H1 (cell line): ENCODE measurements at regions not wholly inside any gene's neighbourhood (a gene's known extent, or its start where the extent isn't known, plus 50 kb on each side); places are given as distances from the start of the nearest gene placed in this dataset.
"Not testable (repeated sequence)": the region's sequence is repeated elsewhere in the genome, so short reads cannot be mapped to it uniquely, and the experiment has no call there.

Experiments used
- CTCF ChIA-PET: fragments of 300-600 bp; sonication (Branson Sonifier 250); formaldehyde crosslinking; loops from one replicate; lab custom pipeline; 2021; ENCODE audit not compliant: partially characterized antibody; lab: Charles Lee
- POLR2A ChIA-PET: fragments of 300-600 bp; sonication (Branson Sonifier 250); formaldehyde crosslinking; loops from one replicate; lab custom pipeline; 2021; ENCODE audit warnings: inconsistent platforms; ENCODE audit not compliant: partially characterized antibody; lab: Charles Lee
- DNase-seq, 2 experiments: peaks; one replicate each; pipeline versions ENCODE4 v3.0.0 to v3.0.0-alpha.2; 2010 to 2022; ENCODE audit warnings: low spot score in 2 of 2, low read depth in 1 of 2, mixed read lengths in 1 of 2
- FAIRE-seq: peaks from 2 replicates; lab custom pipeline; 2011; peaks lifted over from hg19 to GRCh38; lab: Jason Lieb, UNC
- H2AFZ ChIP-seq: 2 replicates; pipeline ENCODE4 v1.8.1; 2012; ENCODE audit warnings: low read length, inconsistent platforms
- H2AK5ac ChIP-seq: 2 replicates; pipeline ENCODE4 v1.6.1; 2013; ENCODE audit warnings: low read depth, low read length
- H2BK120ac ChIP-seq: replicated peaks from 2 replicates; pipeline ENCODE3; 2013; ENCODE audit warnings: low read depth, low read length, inconsistent platforms
- H2BK12ac ChIP-seq: 2 replicates; pipeline ENCODE4 v1.6.1; 2013; ENCODE audit warnings: low read depth, low read length
- H2BK15ac ChIP-seq: 2 replicates; pipeline ENCODE4 v1.6.1; 2013; ENCODE audit warnings: low read length
- H2BK20ac ChIP-seq: 2 replicates; pipeline ENCODE4 v1.6.1; 2013; ENCODE audit warnings: low read length
- H2BK5ac ChIP-seq: 2 replicates; pipeline ENCODE4 v1.6.1; 2013; ENCODE audit warnings: low read depth, low read length
- H3K14ac ChIP-seq: 2 replicates; pipeline ENCODE4 v1.6.1; 2013; ENCODE audit warnings: inconsistent platforms; ENCODE audit not compliant: insufficient read length
- H3K18ac ChIP-seq: 2 replicates; pipeline ENCODE4 v1.6.1; 2013; ENCODE audit warnings: low read length; ENCODE audit errors: extremely low read depth
- H3K23ac ChIP-seq: 2 replicates; pipeline ENCODE4 v1.6.1; 2013; ENCODE audit warnings: inconsistent platforms; ENCODE audit not compliant: insufficient read length
- H3K23me2 ChIP-seq: 2 replicates; pipeline ENCODE4 v1.6.1; 2013; ENCODE audit warnings: low read depth, low read length
- H3K27ac ChIP-seq: 2 replicates; pipeline ENCODE4 v1.6.1; 2011; ENCODE audit warnings: low read depth, low read length, inconsistent platforms
- H3K27me3 ChIP-seq, 4 experiments: replicated peaks in 1 of 4; 1 replicate in 1 of 4; 2 replicates in 3 of 4; pipeline versions ENCODE4 v1.6.1 to v1.8.1; 2011 to 2013; ENCODE audit warnings: low read length in 3 of 4, mild to moderate bottlenecking in 3 of 4, inconsistent platforms in 2 of 4, mixed read lengths in 2 of 4, moderate library complexity in 1 of 4; ENCODE audit not compliant: control insufficient read depth in 3 of 4, insufficient read depth in 3 of 4; ENCODE audit errors: extremely low read depth in 1 of 4
- H3K36me3 ChIP-seq, 4 experiments: 2 replicates each; pipeline versions ENCODE4 v1.6.1 to v1.8.1; 2011 to 2013; ENCODE audit warnings: mild to moderate bottlenecking in 4 of 4, low read length in 3 of 4, moderate library complexity in 2 of 4, control low read depth in 1 of 4, inconsistent platforms in 1 of 4; ENCODE audit not compliant: insufficient read depth in 4 of 4, control insufficient read depth in 2 of 4
- H3K4ac ChIP-seq: replicated peaks from 2 replicates; pipeline ENCODE3; 2013; ENCODE audit warnings: low read length, low read depth, mixed read lengths, inconsistent platforms; ENCODE audit not compliant: insufficient read length
- H3K4me1 ChIP-seq, 4 experiments: replicated peaks in 1 of 4; 1 replicate in 1 of 4; 2 replicates in 3 of 4; pipeline versions ENCODE4 v1.6.1 to v1.8.1; 2011 to 2013; ENCODE audit warnings: low read length in 3 of 4, inconsistent platforms in 2 of 4, mixed read lengths in 1 of 4; ENCODE audit not compliant: insufficient read depth in 4 of 4, control insufficient read depth in 3 of 4
- H3K4me2 ChIP-seq, 2 experiments: 2 replicates each; pipeline versions ENCODE4 v1.6.1 to v1.8.1; 2011 to 2013; ENCODE audit warnings: low read depth in 2 of 2, low read length in 2 of 2, control low read depth in 1 of 2, inconsistent platforms in 1 of 2, mild to moderate bottlenecking in 1 of 2; ENCODE audit not compliant: insufficient read depth in 1 of 2
- H3K4me3 ChIP-seq, 4 experiments: fragments of 200-600, 300-600 bp in 1 of 4; sonication (generic), shearing (Covaris generic), sonication (Bioruptor Twin) in 1 of 4; 2 replicates each; pipeline versions ENCODE4 v1.5.1 to v1.8.1; 2011 to 2016; ENCODE audit warnings: low read length in 4 of 4, low read depth in 3 of 4, control low read depth in 2 of 4, inconsistent platforms in 2 of 4, mild to moderate bottlenecking in 2 of 4, mixed read lengths in 1 of 4, moderate library complexity in 1 of 4; ENCODE audit not compliant: insufficient read depth in 2 of 4; ENCODE audit errors: extremely low read depth in 1 of 4
- H3K56ac ChIP-seq: replicated peaks from 2 replicates; pipeline ENCODE3; 2013; ENCODE audit warnings: low read depth, mild to moderate bottlenecking, mixed read lengths, low read length, inconsistent platforms; ENCODE audit not compliant: insufficient read length
- H3K79me1 ChIP-seq: 2 replicates; pipeline ENCODE4 v1.6.1; 2013; ENCODE audit warnings: low read depth, low read length, control low read depth
- H3K79me2 ChIP-seq, 2 experiments: 2 replicates each; pipeline versions ENCODE4 v1.6.1 to v1.8.1; 2012 to 2013; ENCODE audit warnings: low read length in 2 of 2, mild to moderate bottlenecking in 2 of 2, inconsistent platforms in 1 of 2; ENCODE audit not compliant: insufficient read depth in 2 of 2, control insufficient read depth in 1 of 2
- H3K9ac ChIP-seq, 4 experiments: replicated peaks in 1 of 4; 1 replicate in 1 of 4; 2 replicates in 3 of 4; pipeline versions ENCODE4 v1.6.1 to v1.8.1; 2011 to 2013; ENCODE audit warnings: low read depth in 3 of 4, low read length in 3 of 4, control low read depth in 2 of 4, mild to moderate bottlenecking in 2 of 4, moderate library complexity in 2 of 4, inconsistent platforms in 1 of 4; ENCODE audit errors: extremely low read depth in 1 of 4
- H3K9me3 ChIP-seq, 2 experiments: 2 replicates each; pipeline versions ENCODE4 v1.6.1 to v1.8.1; 2012 to 2013; ENCODE audit warnings: mild to moderate bottlenecking in 2 of 2, moderate library complexity in 2 of 2, control low read depth in 1 of 2, inconsistent platforms in 1 of 2, low read depth in 1 of 2, low read length in 1 of 2, mixed read lengths in 1 of 2; ENCODE audit not compliant: insufficient read depth in 2 of 2
- H4K20me1 ChIP-seq, 2 experiments: replicated peaks in 1 of 2; 2 replicates each; pipeline versions ENCODE3 to v1.8.1; 2011 to 2013; ENCODE audit warnings: inconsistent platforms in 2 of 2, low read length in 2 of 2, mild to moderate bottlenecking in 1 of 2; ENCODE audit not compliant: insufficient read depth in 2 of 2, control insufficient read depth in 1 of 2
- H4K5ac ChIP-seq: 2 replicates; pipeline ENCODE4 v1.6.1; 2013; ENCODE audit warnings: low read length, low read depth, mixed read lengths, inconsistent platforms; ENCODE audit not compliant: insufficient read length
- H4K8ac ChIP-seq: 2 replicates; pipeline ENCODE4 v1.8.0; 2013; ENCODE audit warnings: mild to moderate bottlenecking, moderate library complexity, low read length, inconsistent platforms; ENCODE audit not compliant: insufficient read depth; ENCODE audit errors: extremely low read depth
- H4K91ac ChIP-seq: replicated peaks from 2 replicates; pipeline ENCODE3; 2013; ENCODE audit warnings: low read length, mixed read lengths, inconsistent platforms; ENCODE audit not compliant: insufficient read length
- WGBS, 2 experiments: shearing (Covaris generic) in 1 of 2; methylation state at CpG; one replicate each; pipeline versions ENCODE4 v1.1.6 to v1.1.7; 2013 to 2015; ENCODE audit warnings: low lambda C conversion rate in 2 of 2, mixed read lengths in 2 of 2, inconsistent platforms in 1 of 2, low coverage in 1 of 2, missing lambda C conversion rate in 1 of 2; ENCODE audit not compliant: insufficient replicate concordance in 2 of 2, insufficient coverage in 1 of 2, insufficient read length in 1 of 2; ENCODE audit errors: extremely low coverage in 1 of 2, missing lambda C conversion rate in 1 of 2; 5-methylcytosine and 5-hydroxymethylcytosine counted together

- H2BK5ac ChIP-seq, H3K27me3 ChIP-seq, H3K9ac ChIP-seq, H4K20me1 ChIP-seq, H3K4me2 ChIP-seq, H2AFZ ChIP-seq, H2BK120ac ChIP-seq, H2BK15ac ChIP-seq, H3K23ac ChIP-seq, POLR2A ChIA-PET, H3K79me2 ChIP-seq, FAIRE-seq, H3K4me1 ChIP-seq, H4K5ac ChIP-seq, H3K23me2 ChIP-seq, H3K9me3 ChIP-seq, H2BK12ac ChIP-seq, H3K56ac ChIP-seq, DNase-seq, H2BK20ac ChIP-seq, H3K14ac ChIP-seq, H3K36me3 ChIP-seq, H4K8ac ChIP-seq, H3K4ac ChIP-seq, H3K18ac ChIP-seq, H3K4me3 ChIP-seq, H3K79me1 ChIP-seq, H3K27ac ChIP-seq, H2AK5ac ChIP-seq, H4K91ac ChIP-seq: not testable (repeated sequence)
- CTCF ChIA-PET = interaction anchor here (1.6 kb wide), 1 partner anchor 13 kb away, joined by 6 read pairs; no protein-coding TSS in a partner anchor
- 94% methylated on average over 20 of the region's 20 CpGs; no CpG with 5 or more reads in 1 of the 2 experiments for WGBS, 2 experiments
These were observed 523.0 kb downstream of the DIPK2A start for GRCh38 chr3:144494651-144495050.
